ENCODE measurements at regions not wholly inside any gene's neighbourhood (a gene's known extent, or its start where the extent isn't known, plus 50 kb on each side); places are given as distances from the start of the nearest gene placed in this dataset.

GRCh38 chr5:62115014-62115413 is 191.0 kb upstream of the KIF2A start:
- Histone ChIP-seq H3K36me3 (ENCODE audit: control insufficient read depth in 2 of 2, extremely low read depth in 1 of 2, insufficient read depth in 2 of 2, low read length in 2 of 2) (no peaks in the 10 kb centered on the region), H3K9me1 (replicated peaks; ENCODE audit: control insufficient read depth, extremely low read depth, insufficient read depth, low read length) (no peaks in the 10 kb centered on the region), H4K20me1 (replicated peaks; ENCODE audit: control insufficient read depth, extremely low read depth, insufficient read depth, low read length) (no peaks in the 10 kb centered on the region), H2AFZ (ENCODE audit: low read depth, low read length) (no peak overlapping the region), H3K4me2 (ENCODE audit: insufficient read depth, low read length) (no peak overlapping the region), H3K4me1 (ENCODE audit: control insufficient read depth, extremely low read depth, insufficient read depth, low read length) (no peaks in the 10 kb centered on the region), H3K9me3 (replicated peaks; ENCODE audit: control insufficient read depth, insufficient read depth, low read length) (no peaks in the 10 kb centered on the region), H3K27me3 (ENCODE audit: control insufficient read depth in 2 of 2, insufficient read depth in 2 of 2, low read length in 2 of 2) (no peaks in the 10 kb centered on the region), H3K4me3 (replicated peaks in 1 of 3; ENCODE audit: insufficient read depth in 1 of 3, low read depth in 1 of 3, low read length in 3 of 3) (no peak overlapping the region), H3K9ac (replicated peaks; ENCODE audit: extremely low read depth, insufficient read depth, low read length) (no peak overlapping the region), H3K27ac (ENCODE audit: insufficient read depth, low read depth, low read length) (no peak overlapping the region), H3K79me2 (ENCODE audit: control insufficient read depth, insufficient read depth, low read length) (no peaks in the 10 kb centered on the region)
- dilution Hi-C loops (cut with MboI; ENCODE audit: extremely low pct_ligation_motif_present, low sequenced_read_pairs) (no loop called here), intact Hi-C loops (cut with micrococcal nuclease) (no loop called here)
- no TSS peak for BruUV-seq (replicated peaks)
- TF ChIP-seq POLR2AphosphoS5 (IDR thresholded peaks at IDR 0.05; ENCODE audit: insufficient read depth, low read depth, low read length): no peak
- TF ChIP-seq, protein P1, sequence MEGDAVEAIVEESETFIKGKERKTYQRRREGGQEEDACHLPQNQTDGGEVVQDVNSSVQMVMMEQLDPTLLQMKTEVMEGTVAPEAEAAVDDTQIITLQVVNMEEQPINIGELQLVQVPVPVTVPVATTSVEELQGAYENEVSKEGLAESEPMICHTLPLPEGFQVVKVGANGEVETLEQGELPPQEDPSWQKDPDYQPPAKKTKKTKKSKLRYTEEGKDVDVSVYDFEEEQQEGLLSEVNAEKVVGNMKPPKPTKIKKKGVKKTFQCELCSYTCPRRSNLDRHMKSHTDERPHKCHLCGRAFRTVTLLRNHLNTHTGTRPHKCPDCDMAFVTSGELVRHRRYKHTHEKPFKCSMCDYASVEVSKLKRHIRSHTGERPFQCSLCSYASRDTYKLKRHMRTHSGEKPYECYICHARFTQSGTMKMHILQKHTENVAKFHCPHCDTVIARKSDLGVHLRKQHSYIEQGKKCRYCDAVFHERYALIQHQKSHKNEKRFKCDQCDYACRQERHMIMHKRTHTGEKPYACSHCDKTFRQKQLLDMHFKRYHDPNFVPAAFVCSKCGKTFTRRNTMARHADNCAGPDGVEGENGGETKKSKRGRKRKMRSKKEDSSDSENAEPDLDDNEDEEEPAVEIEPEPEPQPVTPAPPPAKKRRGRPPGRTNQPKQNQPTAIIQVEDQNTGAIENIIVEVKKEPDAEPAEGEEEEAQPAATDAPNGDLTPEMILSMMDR (IDR thresholded peaks at IDR 0.05; ENCODE audit: extremely low read depth in 1 of 2, insufficient read depth in 1 of 2, low read depth in 1 of 2, low read length in 2 of 2): no peak
- no peak for TF ChIP-seq MAX (IDR thresholded peaks at IDR 0.05; ENCODE audit: insufficient read depth, insufficient read length)
- no peak for TF ChIP-seq MYC (IDR thresholded peaks at IDR 0.05; ENCODE audit: low read depth, low read length)
- no peak for TF ChIP-seq POLR2A (IDR thresholded peaks at IDR 0.05; ENCODE audit: low read depth, low read length)
- no peak for TF ChIP-seq FOS (IDR thresholded peaks at IDR 0.05; ENCODE audit: borderline replicate concordance, insufficient read depth, low read length)
- TF ChIP-seq JUN (IDR thresholded peaks at IDR 0.05; ENCODE audit: borderline replicate concordance, insufficient read depth, insufficient read length, low read depth): no peak
- no peak for TF ChIP-seq GATA2 (IDR thresholded peaks at IDR 0.05; ENCODE audit: insufficient read depth, insufficient read length, low read depth, low read length)
- TF ChIP-seq EZH2 (IDR thresholded peaks at IDR 0.05; ENCODE audit: borderline replicate concordance, low read depth, low read length, severe bottlenecking): no peak
- FAIRE-seq (no peak), DNase-seq (ENCODE audit: low read depth, low spot score) (no peak)
- POLR2A ChIA-PET: no interaction called here
- CTCF ChIA-PET: interaction anchor here (1.4 kb wide), 1 partner anchor 28 kb away, joined by 3 read pairs; no protein-coding TSS in a partner anchor
